ENCODE measurements at regions not wholly inside any gene's neighbourhood (a gene's known extent, or its start where the extent isn't known, plus 50 kb on each side); places are given as distances from the start of the nearest gene placed in this dataset.

DNA sequence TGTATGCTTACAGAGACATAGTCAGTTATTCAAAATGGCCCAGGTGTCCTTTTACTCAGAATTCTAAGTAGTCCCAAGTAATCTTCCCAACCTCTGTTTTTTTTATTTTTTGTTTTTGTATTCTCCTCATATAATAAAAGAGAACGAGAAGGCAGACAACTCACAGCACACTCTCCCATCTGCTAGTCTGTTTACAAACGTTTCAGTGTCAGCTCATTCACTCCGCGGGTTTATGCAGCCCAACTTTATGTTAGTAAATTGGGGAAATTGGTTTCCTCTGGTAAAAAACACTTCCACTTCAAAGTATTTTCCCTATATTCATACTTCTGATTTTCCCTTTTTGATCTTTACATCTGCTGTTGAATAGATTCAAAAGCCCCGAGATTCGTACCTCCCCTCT, 347.2 kb downstream of the EFNA5 start:
- ATAC-seq = no peak
- TF ChIP-seq RARB (CRISPR knock-in tag; IDR thresholded peaks at IDR 0.05) (no peak), ZNF8 (CRISPR knock-in tag; IDR thresholded peaks at IDR 0.05) (no peak), ZNF70 (CRISPR knock-in tag; IDR thresholded peaks at IDR 0.05) (no peak), BACH2 (CRISPR knock-in tag; IDR thresholded peaks at IDR 0.05; ENCODE audit: borderline replicate concordance) (no peak), ARNTL (CRISPR knock-in tag; IDR thresholded peaks at IDR 0.05; ENCODE audit: borderline replicate concordance, low read depth) (no peak), ISL1 (CRISPR knock-in tag; IDR thresholded peaks at IDR 0.05) (no peak), CSDC2 (CRISPR knock-in tag; IDR thresholded peaks at IDR 0.05) (no peak), ZFP30 (CRISPR knock-in tag; IDR thresholded peaks at IDR 0.05) (no peak), CSRNP3 (CRISPR knock-in tag; IDR thresholded peaks at IDR 0.05) (no peak), SNAI2 (CRISPR knock-in tag; IDR thresholded peaks at IDR 0.05) (no peak), TOX (CRISPR knock-in tag; IDR thresholded peaks at IDR 0.05; ENCODE audit: borderline replicate concordance) (no peak), ZNF565 (CRISPR knock-in tag; conservative IDR thresholded peaks at IDR 0.05; ENCODE audit: low read depth) (no peak)
- TF ChIP-seq, protein P1, sequence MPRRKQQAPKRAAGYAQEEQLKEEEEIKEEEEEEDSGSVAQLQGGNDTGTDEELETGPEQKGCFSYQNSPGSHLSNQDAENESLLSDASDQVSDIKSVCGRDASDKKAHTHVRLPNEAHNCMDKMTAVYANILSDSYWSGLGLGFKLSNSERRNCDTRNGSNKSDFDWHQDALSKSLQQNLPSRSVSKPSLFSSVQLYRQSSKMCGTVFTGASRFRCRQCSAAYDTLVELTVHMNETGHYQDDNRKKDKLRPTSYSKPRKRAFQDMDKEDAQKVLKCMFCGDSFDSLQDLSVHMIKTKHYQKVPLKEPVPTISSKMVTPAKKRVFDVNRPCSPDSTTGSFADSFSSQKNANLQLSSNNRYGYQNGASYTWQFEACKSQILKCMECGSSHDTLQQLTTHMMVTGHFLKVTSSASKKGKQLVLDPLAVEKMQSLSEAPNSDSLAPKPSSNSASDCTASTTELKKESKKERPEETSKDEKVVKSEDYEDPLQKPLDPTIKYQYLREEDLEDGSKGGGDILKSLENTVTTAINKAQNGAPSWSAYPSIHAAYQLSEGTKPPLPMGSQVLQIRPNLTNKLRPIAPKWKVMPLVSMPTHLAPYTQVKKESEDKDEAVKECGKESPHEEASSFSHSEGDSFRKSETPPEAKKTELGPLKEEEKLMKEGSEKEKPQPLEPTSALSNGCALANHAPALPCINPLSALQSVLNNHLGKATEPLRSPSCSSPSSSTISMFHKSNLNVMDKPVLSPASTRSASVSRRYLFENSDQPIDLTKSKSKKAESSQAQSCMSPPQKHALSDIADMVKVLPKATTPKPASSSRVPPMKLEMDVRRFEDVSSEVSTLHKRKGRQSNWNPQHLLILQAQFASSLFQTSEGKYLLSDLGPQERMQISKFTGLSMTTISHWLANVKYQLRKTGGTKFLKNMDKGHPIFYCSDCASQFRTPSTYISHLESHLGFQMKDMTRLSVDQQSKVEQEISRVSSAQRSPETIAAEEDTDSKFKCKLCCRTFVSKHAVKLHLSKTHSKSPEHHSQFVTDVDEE (CRISPR knock-in tag; IDR thresholded peaks at IDR 0.05) = no peak
- TF ChIP-seq, protein P2, sequence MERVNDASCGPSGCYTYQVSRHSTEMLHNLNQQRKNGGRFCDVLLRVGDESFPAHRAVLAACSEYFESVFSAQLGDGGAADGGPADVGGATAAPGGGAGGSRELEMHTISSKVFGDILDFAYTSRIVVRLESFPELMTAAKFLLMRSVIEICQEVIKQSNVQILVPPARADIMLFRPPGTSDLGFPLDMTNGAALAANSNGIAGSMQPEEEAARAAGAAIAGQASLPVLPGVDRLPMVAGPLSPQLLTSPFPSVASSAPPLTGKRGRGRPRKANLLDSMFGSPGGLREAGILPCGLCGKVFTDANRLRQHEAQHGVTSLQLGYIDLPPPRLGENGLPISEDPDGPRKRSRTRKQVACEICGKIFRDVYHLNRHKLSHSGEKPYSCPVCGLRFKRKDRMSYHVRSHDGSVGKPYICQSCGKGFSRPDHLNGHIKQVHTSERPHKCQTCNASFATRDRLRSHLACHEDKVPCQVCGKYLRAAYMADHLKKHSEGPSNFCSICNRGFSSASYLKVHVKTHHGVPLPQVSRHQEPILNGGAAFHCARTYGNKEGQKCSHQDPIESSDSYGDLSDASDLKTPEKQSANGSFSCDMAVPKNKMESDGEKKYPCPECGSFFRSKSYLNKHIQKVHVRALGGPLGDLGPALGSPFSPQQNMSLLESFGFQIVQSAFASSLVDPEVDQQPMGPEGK (CRISPR knock-in tag; IDR thresholded peaks at IDR 0.05; ENCODE audit: borderline replicate concordance) = no peak
- TF ChIP-seq, protein P3, sequence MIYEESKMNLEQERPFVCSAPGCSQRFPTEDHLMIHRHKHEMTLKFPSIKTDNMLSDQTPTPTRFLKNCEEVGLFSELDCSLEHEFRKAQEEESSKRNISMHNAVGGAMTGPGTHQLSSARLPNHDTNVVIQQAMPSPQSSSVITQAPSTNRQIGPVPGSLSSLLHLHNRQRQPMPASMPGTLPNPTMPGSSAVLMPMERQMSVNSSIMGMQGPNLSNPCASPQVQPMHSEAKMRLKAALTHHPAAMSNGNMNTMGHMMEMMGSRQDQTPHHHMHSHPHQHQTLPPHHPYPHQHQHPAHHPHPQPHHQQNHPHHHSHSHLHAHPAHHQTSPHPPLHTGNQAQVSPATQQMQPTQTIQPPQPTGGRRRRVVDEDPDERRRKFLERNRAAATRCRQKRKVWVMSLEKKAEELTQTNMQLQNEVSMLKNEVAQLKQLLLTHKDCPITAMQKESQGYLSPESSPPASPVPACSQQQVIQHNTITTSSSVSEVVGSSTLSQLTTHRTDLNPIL (CRISPR knock-in tag; IDR thresholded peaks at IDR 0.05; ENCODE audit: low read depth) = no peak

GRCh38 chr5:107322936-107323335, 347.8 kb downstream of the EFNA5 start:
- TF ChIP-seq, protein P2 (CRISPR knock-in tag; IDR thresholded peaks at IDR 0.05; ENCODE audit: borderline replicate concordance) = no peak
- TF ChIP-seq CSDC2 (CRISPR knock-in tag; IDR thresholded peaks at IDR 0.05) = no peak
- no peak for TF ChIP-seq SNAI2 (CRISPR knock-in tag; IDR thresholded peaks at IDR 0.05)
- peak; percentile 31; the same call in 1 of the 2 replicates for TF ChIP-seq TCF4 (CRISPR knock-in tag; IDR thresholded peaks at IDR 0.05; ENCODE audit: borderline replicate concordance)
- TF ChIP-seq CSRNP3 (CRISPR knock-in tag; IDR thresholded peaks at IDR 0.05) = no peak
- no peak for ATAC-seq

GRCh38 chr5:107321906-107322305, 348.8 kb downstream of the EFNA5 start:
- ATAC-seq = no peak
- TF ChIP-seq TCF4 (CRISPR knock-in tag; IDR thresholded peaks at IDR 0.05; ENCODE audit: borderline replicate concordance) = no peak
- no peak for TF ChIP-seq ZC3H10 (CRISPR knock-in tag; IDR thresholded peaks at IDR 0.05)
- no peak for TF ChIP-seq CSRNP3 (CRISPR knock-in tag; IDR thresholded peaks at IDR 0.05)
- TF ChIP-seq ZFP3 (CRISPR knock-in tag; IDR thresholded peaks at IDR 0.05) = no peak
- TF ChIP-seq BACH2 (CRISPR knock-in tag; IDR thresholded peaks at IDR 0.05; ENCODE audit: borderline replicate concordance) = no peak
- TF ChIP-seq ISL1 (CRISPR knock-in tag; IDR thresholded peaks at IDR 0.05) = no peak
- TF ChIP-seq, protein P3 (CRISPR knock-in tag; IDR thresholded peaks at IDR 0.05; ENCODE audit: low read depth) = no peak
- TF ChIP-seq SNAI2 (CRISPR knock-in tag; IDR thresholded peaks at IDR 0.05) = no peak
- TF ChIP-seq ZFP30 (CRISPR knock-in tag; IDR thresholded peaks at IDR 0.05) = no peak
- TF ChIP-seq ZNF8 (CRISPR knock-in tag; IDR thresholded peaks at IDR 0.05) = no peak
- TF ChIP-seq, protein P1 (CRISPR knock-in tag; IDR thresholded peaks at IDR 0.05) = no peak
- TF ChIP-seq GLIS3 (CRISPR knock-in tag; IDR thresholded peaks at IDR 0.05) = no peak
